Sciatic nerve (tissue), 2 donors: ENCODE measurements at regions not wholly inside any gene's neighbourhood (a gene's known extent, or its start where the extent isn't known, plus 50 kb on each side); places are given as distances from the start of the nearest gene placed in this dataset.

ENCODE experiments used
- ATAC-seq: fragments of 200-7000 bp; cut with Tn5 transposase; one replicate; pipeline ENCODE4 v1.9.1; 2020; ENCODE audit warnings: mild to moderate bottlenecking, moderate library complexity
- DNase-seq: peaks from one replicate; pipeline ENCODE4 v3.0.0-alpha.2; 2020; ENCODE audit warnings: low spot score
- intact Hi-C: fragments of 100-400 bp; cut with DNase I; formaldehyde crosslinking; loops from one replicate; pipeline ENCODE4 v1.14.2; 2022
- donor health status: DM: no; HTN: no; CAD: no.
- donor health status: DM: no; HTN: no; CAD: no.

DNA sequence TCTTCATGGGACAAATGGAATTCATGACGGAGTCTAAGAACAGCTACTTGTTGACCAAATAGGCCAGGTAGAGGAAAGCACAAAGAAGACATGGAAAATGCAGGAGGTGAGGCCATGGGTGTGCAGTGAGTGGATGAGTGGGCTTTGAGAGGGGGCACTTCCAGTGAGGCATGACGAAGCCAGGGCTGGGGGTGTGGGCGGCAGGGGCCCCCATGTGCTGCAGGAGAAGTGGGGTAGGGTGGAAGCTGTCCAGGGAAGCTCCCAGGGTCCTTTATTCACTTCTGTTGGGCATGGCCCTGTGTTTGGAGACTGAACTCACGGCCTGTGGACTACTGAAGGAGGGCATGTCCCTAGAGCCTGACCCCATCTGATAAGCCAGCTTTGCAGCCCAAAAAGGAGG, 127.6 kb upstream of the SLC25A48 start:
- intact Hi-C loops: no loop called here
- ATAC-seq: no peak
- no peak for DNase-seq

DNA sequence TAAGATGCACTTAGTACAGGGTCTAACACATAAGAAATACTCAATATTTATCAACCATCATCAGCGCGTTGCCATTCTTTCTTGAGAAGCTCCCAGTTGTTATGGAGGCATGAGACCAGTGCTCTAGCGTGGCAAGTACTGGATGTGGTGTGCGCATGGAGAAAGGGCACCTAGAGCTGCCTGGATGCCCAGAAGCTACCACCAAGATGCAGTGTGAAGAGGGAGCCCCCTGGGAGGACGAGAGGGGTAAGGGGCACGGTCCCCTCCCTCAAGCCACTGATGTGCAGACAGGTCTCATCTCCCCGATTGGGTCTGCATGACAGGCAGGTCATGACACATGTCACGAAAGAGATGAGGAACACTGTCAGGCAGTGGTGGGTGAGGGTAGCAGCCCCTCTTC, 127.7 kb upstream of the CXCL14 start:
- intact Hi-C loops: no loop called here
- no peak for ATAC-seq
- no peak for DNase-seq

DNA sequence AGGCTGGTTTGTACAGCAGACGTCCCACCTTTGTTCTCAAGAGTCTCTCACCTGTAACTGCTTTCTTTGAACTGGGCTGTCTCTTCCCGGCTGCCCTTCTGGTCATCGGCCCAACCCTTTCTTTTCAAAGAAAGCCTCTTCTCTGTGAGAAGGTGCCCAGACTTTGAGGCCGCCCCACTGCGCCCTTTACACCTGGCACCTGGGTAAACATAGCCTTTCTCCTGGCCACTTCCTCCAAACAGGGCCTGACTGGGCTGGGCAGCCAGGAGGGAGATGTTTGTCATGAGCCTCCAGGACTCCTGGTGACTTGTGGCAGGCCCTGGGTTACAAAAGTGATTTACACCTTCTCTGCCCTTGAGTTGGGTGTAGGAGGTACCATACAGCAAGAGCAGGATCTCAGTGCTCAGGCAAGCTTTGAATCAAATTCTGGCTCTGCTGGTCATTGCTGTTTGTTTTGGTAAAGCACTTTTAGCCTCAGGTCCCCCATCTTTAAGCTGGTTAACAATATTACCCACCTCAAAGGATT, 127.2 kb upstream of the CXCL14 start:
- intact Hi-C loops: no loop called here
- ATAC-seq (no peak), DNase-seq (no peak)

DNA sequence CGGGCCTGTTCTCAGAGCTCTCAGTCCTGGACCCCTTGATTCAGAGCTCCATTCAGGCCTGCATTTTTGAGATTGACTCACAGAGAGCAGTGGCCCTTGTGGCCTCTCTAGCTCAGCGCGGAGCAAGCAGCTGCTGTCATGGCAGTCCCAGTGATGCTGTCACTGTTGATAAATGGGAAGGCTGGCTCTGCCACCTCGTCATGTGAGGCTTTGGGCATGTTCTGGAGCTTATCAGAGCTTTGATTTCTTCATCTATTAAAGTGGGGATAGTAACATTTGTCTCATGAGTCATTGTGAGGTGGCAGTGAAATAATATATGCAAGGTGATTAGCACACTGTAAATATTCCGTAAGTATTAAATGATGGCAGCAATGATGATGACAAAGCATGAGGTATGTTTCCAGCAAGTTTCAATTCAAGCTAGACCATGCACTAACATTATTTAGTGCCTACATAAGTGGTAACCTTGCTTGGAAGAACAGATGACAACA, 126.4 kb upstream of the CXCL14 start:
- DNase-seq (no peak), ATAC-seq (no peak)
- intact Hi-C loops: no loop called here

DNA sequence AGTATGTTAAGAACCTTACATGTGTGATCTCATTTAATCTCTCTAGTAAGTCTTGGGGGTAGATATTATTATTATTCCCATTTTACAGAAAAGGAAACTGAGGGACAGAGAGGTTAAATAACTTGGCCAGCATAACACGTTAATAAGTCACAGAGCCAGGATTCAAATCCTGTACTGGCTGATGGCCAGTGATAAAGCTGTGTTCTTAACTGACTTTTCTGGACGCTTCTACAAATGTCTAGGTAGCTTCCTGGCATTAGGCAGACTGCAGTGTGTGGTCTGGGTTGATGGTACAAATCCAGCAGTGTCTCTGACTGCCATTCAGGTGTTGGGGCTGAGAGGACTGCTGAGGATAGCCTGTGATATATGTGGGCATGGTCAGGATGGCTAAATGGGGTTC, 125.8 kb upstream of the CXCL14 start:
- ATAC-seq (no peak), DNase-seq (no peak)
- intact Hi-C loops: no loop called here

DNA sequence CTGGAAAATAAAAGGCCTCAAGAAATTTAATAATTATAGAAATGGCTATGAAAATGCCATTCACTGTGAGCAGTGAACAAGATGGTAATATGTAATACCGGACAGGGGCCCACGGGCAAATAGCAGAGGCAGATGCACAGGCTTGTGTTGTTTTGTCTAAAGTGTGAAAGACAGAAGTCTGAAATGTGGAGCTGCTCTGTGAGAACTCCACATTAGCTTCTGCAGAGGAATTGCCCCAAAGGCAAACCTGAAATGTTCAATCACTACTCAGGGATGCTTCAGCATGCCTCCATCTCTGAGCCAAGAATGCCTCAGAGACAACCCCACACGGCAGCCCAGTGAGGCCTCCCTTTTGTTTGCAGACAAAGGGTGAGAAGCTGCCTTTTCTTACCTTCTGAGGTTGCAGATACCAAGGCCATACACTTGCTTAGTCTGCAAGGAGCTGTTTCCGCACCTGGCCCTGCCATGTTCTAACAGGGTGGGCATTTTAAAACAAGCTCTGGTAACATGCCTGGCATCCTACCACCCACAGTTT, 124.3 kb upstream of the CXCL14 start:
- intact Hi-C loops: no loop called here
- no peak for DNase-seq
- ATAC-seq: no peak

DNA sequence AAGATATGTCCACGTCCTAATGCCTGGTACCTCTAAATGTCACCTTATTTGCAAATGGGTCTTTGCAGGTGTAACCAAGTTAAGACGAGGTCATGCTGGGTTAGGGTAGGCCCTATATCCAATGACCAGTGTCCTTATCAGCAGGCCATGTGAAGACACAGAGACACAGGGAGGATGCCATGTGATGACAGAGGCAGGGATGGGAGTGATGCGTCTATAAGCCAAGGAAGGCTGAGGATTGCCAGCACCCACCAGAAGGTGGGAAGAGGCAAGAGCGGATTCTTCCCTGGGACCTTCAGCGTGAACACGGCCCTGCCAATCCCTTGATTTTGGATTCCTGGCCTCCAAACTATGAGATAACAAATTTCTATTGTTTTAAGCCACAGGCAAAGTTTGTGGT, 123.4 kb upstream of the CXCL14 start:
- no peak for ATAC-seq
- intact Hi-C loops: no loop called here
- no peak for DNase-seq

DNA sequence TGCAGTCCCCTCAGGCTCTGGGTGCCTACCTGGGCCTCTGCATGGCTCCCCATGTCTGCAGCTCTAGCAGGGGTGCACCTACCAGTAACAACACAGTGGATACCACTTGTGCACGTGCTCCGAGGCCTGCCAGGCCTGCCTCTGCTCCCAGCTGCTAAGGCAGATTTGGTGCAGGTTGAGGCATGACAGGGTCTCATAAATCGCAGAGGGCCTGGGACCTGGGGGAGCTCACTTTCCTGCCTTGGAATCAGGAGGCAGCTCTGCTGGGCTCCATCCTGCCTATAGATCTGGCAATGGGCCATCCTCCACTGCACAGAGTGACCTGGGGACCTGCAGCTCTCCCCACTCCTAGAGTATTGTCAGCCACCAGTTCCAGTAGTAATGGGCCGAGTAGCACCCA, 121.9 kb upstream of the CXCL14 start:
- no peak for ATAC-seq
- intact Hi-C loops: no loop called here
- no peak for DNase-seq

DNA sequence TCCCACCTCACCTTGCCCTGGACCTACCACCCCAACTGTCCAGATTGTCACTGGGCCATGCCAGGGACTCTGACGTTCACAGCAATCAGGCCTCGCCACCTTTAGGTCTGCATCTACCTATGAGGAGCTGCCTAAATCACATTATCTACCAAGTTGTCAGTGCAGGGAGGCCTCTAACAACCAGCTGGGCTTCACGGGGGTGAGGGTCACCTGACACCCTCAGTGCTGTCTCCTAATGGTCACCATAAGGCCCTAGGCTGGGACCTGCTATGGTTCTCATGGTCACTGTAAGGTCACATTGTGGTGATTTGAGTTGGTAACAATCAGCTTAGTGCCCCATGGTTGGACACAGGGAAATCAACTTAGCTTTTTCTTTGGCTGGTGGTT, 119.2 kb upstream of the CXCL14 start:
- intact Hi-C loops: no loop called here
- ATAC-seq (no peak), DNase-seq (no peak)

DNA sequence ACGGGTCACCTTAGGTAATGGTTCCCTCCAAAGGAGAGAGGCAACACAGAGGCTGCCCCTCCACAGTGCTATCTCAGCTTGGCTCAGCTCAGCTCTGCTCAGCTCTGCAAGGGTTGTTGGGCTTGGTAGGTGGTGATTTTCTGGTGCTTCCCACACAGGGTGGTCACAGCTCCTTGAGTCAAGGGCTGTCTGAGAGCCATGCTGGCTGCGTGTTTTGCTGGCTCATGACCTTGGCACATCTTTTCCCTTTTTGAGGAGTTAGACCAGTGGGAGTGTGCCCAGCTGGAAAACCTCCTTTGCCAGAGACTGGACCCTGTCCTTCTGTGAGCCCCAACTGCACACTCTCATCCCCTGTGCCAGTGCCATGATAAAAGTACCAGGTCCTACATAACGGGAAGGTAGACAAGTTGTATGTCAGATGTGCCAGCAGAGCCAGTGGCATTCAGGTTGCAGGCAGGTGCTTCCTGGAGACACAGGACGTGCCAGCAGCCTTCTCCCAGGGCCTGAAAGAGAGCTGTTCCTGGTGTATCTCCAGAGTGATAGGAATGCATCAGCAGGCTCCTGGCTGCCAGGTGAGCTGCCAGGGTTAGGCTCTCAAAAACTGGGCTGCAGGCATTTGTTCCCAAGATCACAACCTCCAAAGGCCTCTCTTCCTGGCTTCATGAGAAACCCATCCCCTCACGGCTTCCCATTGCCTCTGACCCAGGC, 118.6 kb upstream of the CXCL14 start:
- no peak for DNase-seq
- ATAC-seq: no peak
- intact Hi-C loops: no loop called here

DNA sequence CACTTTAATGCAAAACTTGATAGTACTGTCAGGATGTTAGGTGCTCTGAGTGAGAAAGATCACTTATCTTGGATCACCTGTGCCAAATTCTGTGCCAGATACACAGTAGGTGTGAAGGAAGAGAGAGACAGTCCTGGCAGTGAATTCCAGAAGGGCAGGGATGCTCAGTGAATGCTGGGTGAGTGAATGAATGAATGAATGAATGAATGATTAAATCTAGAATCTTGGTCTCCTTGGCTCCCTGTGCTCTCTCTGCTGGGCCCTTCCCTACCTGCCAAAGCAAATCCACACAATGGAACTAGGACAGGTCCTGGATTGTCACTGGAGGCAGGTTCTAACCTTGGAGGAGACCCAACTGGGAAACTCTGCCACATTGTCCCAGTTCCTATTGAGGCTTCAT, 117.5 kb upstream of the CXCL14 start:
- ATAC-seq (no peak), DNase-seq (no peak)
- intact Hi-C loops: no loop called here

DNA sequence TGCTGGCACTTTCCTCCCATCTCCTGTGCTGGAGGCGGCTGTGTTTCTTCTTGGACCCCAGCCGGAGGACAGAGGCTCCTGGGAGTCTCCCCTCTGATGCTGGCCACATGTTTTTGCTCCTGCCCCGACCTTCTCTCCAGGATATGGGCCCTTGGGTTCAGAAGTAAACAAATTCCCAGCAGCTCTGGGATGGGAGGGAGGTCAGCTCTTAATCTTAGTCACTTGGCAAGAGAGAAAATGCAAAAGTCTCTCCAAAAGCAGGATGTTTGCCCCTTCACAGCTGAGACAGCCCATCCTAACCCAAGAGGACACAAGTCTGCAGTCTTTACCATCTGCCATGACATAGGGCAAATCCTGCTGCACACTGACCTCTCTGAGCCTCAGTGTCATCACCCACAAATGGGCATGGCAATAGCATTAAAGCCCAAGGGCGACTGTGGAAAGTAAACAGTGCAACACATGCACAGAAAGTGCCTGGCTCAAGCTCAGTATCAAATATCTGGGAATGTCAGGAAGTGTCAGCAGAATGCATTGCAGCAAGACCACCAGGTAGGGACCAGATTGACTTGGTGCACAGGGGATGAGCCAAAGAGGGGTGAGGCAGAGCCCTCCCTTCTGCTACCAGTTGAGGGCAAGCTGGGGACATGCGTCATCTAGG, 117.0 kb upstream of the CXCL14 start:
- ATAC-seq (no peak), DNase-seq (no peak)
- intact Hi-C loops: no loop called here

DNA sequence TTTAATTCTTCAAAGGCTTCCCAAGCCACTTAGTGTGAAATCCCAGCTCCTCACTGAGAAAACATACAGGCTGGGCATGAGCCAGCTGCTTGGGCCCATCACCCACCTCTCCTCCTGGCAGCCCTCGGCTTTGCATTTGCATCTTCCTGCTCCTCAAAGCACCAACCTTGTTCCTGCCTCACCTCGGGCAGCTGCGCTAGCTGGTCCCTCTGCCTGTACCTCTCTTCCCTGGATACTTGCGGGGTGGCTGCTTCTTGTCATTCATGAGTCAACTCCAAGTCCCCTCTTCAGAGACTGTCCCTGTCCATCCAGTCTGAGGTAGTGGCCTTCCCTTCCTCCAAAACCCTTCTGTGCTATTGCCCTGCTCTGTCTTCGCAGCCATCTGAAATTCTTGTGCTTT, 116.1 kb upstream of the CXCL14 start:
- intact Hi-C loops: no loop called here
- DNase-seq (peak; percentile 21), ATAC-seq (no peak)

DNA sequence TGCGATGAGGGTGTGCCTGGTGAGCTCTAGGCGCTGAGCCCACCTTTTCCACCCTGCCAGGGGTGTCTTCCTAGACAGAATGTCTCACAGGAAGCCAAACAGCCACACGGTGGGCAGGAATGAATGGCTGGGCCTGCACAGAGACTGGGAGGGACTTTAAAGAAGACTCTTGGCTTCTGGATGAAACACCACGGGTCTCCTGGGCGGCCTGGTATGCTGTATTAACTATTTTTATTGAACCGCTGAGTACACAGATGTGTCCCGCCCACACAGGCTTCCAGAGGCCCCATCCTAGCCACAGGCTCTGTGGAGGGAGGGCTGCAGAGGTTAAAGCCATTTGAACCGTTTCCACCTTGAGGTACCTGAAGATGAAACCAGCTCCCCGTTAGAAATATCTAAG, 115.2 kb upstream of the CXCL14 start:
- intact Hi-C loops: no loop called here
- DNase-seq (no peak), ATAC-seq (peak; percentile 11)

DNA sequence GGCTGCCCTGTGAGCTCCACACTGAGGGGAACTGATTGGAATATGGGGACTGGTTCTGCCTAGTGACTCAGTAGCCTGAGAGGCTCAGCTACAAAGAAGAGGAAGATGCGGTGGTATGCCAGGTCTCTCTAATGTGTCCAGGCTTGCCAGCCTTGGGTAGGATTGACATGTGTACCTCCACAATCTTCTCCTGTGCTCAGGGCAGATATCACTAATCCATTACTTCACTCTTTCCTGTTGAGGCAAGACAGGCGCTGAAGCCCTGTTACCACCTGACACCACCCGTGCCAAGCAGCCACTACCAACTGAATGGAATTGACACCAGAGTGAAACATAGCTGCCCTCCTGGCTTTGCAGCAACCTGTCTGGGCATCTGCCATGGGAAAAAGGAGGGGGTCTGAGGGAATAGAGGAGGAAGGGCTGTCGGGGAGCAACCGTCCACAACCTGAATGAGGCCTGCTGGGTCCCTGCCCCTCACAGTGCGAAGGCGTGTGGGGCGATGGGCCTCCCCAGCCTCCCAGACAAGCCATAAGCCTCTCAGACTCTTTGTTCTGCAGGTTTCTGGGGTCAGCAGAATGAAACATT, 114.7 kb upstream of the CXCL14 start:
- ATAC-seq (no peak), DNase-seq (no peak)
- intact Hi-C loops: no loop called here

DNA sequence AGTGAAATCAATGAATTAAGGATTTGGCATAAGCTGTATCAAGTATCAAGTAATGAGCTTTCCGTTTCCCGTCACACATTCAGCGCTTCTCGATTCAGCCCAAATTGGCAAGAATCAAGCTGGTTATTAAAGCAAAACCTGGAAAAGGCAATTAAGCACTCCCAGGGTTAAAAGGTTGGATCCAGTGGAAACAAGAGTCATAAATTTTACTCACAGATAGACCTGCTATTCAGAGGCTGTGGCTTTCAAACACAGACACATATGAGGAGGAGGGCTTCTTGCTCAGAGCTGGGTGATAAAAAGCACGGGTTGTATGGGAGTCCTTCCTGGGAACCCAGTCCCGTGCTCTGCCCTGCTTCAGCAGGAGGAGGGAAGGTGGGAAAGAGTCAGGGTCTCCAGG, 112.3 kb upstream of the CXCL14 start:
- DNase-seq (no peak), ATAC-seq (no peak)
- intact Hi-C loops: no loop called here

DNA sequence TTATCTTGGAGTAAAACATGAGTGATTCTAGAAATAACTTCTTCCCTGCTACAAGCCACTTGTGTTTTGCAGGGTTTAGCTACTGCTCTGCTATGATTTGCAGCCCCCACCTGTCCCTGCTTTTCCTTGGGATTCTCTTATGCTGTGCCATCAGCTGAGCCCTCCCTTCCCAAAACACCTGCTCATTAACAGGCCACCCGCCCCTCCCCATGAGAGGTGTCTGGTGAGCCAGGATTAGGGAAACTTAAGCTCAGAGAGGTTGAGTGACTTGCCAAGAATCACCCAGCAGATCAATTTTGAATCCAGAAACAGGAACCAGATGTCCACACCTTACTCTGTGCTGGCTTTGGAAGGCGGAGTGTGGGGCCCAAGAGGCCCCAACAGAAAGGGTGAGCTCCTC, 111.7 kb upstream of the CXCL14 start:
- DNase-seq (no peak), ATAC-seq (no peak)
- intact Hi-C loops: no loop called here

DNA sequence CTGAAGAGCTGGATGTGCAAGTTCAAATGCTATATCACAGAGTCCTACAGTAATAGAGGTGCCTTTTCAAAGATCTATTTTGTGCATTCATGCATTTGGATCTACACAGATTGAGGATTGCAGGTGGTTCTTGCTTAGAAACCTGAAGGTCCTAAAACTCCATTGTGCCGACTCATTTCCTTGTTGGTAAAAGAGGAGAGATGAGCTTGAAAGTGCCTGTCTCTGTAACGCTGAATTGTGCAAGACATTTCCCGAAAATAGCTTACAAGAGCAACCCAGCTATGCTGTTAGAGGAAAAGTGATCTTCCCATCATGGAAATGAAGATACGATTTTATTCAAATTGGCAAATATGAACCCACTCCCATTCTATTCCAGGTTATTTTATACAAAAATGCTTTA, 110.7 kb upstream of the CXCL14 start:
- intact Hi-C loops: no loop called here
- no peak for DNase-seq
- no peak for ATAC-seq

DNA sequence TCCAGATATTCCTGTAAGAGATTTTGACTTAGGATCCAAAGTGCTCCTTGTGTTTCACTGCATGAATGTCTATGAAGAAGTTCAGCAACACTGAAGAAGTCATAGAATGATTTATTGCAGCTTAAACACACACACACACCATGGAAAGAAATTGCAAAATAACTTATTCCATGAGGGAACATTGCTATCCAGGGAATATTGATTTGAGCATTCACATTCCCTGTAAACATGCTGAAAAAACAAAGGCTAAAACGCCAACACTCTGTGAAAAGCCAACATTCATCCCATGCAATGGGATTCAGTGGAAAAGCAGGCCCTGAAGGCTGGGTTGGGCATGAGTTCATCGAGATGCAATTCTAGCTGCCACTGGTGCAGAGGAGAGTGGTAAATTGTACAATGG, 109.6 kb upstream of the CXCL14 start:
- intact Hi-C loops: no loop called here
- ATAC-seq: peak; percentile 88
- DNase-seq: no peak

DNA sequence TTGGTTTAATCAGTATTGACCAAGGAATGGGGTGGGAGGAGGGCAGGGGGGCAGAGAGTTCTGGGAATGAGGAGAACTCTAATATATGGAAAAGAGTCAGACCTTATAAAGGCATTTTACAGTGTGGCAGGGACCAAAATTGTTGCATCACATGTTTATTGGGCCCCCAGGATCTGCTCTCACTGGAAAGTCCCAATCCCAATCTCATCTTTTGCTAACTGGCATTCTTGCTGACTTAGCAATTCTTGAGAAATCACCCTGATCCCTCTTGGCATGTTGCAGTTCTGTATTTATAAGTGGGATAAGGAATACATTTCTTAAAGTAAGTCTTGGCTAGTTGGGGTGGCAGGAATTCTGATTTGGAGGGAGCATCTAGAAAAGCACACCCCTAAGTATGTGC, 104.4 kb upstream of the CXCL14 start:
- DNase-seq (no peak), ATAC-seq (no peak)
- intact Hi-C loops: no loop called here
